ENCODE measurements at regions not wholly inside any gene's neighbourhood (a gene's known extent, or its start where the extent isn't known, plus 50 kb on each side); places are given as distances from the start of the nearest gene placed in this dataset.

DNA sequence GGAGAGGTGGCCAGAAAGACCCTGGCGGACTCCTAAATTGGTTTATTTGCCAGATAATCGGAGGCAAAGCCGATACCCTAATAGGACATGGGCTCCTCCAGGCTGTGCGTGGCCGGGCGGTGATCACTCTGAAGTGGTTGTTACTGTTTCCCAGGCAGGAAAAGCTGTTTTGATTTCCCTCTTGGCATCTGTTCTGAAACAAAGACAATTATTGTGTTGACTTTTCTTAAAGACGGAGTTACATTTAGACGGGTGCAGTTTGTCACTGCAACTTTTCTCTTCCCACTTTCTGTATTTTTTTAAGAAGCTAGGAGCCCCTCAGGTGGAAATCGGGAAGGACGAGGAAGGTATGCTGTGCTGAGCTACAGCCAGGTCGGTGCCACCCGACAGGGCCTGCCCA lies 1288.4 kb downstream of the BRD1 start:
- DNase-seq, result no peak

DNA sequence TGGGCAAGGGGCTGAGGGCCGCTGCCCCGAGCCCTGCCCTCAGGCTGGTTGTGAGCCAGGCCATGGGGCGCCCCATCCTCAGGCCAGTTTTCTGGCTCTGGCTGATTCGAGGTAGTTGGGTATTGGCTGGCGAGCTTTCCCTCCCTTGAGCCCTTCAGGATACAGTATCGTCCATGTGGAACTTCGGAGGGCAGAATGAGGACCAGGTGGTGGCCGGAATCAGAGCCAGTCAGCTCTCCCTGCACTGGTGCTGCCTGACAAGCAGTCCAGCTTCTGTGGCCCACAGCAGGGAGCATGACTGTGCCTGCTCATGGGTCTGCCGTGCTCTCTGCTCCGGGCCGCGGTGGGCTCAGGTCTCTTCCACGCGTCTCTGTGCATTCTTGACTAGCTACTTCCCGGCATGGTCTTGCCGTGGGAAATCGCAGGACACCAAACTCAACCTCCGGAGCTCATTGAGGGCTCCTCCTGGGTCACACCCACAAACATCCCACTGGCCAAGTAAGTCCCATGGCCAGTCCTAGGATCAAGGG lies 1289.3 kb downstream of the BRD1 start:
- no peak for DNase-seq

DNA sequence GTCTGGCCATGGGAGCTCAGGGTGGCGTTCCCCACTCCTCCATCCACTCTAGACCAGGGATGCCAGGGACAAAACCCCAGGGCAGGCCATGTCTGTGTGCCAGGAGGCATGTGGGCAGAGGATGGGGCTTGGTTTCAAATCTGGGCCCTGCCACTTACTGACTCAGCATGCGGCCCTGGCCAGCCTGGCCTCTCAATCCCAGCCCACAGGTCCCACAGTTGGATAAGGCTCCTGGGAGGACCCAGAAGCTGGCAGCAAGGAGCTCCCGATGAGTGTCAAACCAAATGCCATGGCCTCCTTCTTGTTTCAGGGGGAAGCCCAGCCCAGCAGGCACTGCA lies 1290.4 kb downstream of the BRD1 start:
- DNase-seq, result no peak

DNA sequence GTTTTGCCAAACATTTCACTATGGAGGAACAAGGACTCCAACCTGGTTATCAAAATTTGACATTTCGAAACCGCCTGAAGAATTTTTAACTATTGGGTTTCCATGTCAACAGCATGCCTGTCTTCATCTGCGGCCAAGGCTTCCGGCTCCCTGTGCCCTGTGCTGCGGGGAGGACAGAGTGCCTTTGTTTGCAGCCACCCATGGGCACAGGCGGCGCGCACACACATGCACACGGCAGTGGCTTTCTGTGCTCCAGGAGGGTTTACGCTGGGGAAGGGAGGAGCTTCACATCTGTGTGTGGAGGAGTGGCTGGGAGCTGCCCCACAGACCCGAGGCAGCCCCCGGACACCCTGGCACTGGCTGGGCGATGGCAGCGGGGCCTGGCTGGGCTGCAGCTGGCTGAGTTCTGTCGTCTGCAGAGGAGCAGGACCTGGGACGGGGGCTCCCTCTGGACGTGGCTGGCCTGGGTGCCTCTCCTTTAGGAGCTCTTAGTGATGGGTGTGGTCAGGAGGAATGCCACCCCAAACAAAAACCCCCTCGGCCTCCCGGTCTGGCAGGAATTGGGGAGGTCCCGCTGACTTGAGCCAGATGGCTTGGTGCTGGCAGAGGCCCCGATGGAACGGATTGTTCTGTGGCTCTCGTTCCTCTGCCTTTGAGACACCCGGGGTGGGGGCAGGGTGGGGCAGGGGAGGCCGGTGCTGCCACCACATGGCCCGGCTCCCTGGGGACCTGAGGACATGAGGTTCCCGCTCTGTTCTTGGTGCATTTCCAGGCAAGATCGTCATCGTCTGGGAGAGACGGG lies 1290.9 kb downstream of the BRD1 start:
- no peak for DNase-seq

DNA sequence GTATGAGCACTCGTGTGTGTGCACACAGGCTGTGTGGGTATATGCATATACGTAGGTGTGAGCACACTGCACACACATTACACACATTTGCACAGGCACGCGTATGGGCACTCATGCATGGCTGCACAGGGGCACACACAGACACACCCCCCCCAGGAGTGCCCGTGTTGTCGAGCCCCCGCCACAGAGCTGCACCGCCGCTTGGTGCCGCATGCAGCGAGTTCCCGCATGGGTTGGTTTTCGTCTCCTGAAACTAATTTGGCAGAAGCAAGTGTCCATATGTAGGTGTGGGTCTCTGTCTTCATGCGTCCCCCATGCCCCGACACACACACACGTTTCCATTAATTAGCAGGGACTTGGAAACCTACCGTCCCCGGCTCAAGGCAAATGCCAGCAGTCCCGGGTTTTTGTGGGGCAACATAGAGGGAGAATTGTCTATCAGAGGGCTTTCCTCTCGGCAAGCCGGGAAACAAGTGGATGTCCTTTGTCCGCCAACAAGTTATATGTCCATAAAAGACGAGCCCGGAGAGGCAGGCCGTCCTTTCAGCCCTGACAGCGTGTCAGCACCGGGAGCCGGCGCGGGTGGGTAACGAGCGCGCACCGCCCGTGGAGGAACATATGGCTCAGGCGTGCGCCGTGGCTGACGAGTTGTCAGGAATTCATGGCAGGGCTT lies 1291.7 kb downstream of the BRD1 start:
- no peak for DNase-seq

DNA sequence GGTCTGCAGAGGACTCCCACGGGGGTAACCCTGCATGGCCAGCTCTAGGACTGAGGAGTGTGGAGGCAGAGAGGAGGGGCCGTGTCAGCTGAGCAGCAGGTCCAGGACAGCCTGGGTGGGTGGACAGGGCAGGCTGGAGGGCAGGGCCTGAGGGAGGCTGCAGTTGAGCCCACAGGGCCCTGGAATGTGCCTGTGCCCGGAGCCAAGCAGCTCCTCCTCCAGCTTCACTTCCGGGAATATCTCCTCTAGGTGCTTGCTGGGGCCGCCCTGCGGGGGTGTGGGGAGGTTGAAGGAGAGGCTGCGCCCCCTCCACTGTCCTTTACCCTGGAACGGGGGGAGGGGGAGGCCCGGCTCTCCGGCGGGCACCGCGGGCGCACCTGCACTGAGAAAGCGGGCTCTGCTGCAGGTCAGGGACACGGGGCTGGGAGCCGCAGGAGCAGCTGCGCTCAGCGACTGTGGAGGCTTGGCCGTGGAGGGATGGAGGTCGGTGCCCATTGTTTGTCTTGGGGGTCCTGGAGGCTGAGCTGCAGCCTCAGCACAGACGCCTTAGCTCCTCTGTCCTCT lies 1293.2 kb downstream of the BRD1 start:
- DNase-seq, result no peak

DNA sequence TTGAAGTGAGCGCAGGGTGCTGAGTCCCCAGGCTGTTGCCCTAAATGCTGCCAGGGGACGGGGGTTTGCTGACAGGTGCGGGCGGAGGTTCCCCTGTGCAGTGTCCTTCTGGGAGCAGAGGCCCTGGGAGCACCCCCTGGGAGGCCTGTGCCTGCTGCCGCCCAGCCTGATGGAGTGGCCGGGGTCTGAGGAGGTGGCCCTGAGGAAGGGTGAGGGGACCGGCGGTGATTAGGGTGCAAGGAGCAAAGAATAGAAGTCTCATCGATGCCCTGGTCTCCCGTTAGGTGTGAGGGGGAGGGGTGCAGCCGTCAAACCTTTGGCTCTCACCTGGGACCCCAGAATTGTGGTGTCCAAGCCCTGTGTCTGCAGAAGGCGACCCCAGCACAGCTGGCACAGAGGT lies 1294.7 kb downstream of the BRD1 start:
- no peak for DNase-seq

DNA sequence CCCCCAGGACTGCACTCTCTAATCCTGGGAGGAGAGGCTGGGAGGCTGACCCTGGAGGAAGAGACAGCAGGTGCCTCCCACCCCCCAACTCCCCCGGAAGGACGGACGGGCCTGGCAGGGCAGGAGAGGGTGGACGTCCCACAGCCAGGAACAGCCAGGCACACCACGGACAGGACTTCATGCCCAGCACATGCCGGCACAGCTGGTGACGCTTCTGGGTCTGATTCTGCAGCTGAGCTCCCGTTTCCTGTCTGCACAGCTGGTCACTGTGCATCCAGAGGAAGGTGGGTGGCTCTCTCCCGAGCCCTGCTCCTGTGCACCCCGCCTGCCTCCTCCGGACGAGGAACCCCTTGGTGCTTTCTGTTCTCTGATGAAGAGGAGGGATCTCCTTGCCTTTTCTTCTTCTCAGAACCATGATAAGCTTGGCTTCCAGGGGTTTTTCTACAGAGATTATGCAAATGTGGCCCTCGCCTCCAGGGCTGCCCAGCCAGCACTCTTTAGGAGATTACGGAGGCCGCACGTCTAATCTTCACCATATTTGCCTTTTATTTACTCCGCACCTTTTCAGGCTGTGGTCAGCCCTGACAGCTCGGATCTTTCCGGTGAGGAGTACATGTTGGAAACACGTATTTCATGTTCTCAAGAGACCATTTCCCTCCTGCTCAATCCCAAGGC lies 1295.8 kb downstream of the BRD1 start:
- DNase-seq, result no peak

DNA sequence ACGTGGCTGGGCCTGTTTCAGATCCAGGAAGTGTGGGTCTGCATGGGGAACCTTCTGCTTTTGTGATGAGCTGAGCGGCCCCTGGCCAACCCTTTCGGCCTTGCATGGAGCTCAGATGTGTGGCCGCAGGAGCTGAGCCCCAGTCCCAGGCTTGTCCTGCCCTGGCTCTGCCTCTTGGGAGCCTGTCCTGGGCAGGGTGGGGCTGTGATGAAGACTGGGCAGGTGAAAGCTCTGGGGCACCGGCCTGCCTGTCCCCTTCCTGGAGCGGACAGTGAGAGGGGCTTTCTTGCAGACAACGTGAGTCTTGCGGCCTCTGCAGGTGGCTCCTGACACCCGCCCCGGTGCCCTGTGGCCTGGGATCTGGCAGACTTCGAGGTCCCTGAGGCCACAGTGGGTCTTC lies 1296.6 kb downstream of the BRD1 start:
- DNase-seq, result no peak

DNA sequence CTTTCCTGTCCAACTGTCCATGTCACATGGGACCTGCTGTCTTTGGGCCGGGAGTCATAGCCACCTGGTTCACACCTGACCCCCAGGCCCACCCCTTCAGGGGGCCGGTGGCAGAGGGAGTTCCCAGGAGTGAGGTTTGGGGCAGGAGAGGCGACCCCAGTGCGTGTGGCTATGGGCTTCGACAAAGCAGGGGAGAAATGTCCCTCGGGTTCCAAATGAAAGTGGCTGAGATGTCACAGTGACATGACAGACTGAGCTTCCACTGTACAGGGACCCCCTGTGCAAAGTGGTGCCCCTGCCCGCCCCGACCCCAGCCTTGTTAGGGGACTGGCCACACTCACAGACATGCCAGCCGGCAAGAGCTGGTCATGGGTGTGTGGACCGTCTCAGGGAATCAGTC lies 1297.0 kb downstream of the BRD1 start:
- no peak for DNase-seq

DNA sequence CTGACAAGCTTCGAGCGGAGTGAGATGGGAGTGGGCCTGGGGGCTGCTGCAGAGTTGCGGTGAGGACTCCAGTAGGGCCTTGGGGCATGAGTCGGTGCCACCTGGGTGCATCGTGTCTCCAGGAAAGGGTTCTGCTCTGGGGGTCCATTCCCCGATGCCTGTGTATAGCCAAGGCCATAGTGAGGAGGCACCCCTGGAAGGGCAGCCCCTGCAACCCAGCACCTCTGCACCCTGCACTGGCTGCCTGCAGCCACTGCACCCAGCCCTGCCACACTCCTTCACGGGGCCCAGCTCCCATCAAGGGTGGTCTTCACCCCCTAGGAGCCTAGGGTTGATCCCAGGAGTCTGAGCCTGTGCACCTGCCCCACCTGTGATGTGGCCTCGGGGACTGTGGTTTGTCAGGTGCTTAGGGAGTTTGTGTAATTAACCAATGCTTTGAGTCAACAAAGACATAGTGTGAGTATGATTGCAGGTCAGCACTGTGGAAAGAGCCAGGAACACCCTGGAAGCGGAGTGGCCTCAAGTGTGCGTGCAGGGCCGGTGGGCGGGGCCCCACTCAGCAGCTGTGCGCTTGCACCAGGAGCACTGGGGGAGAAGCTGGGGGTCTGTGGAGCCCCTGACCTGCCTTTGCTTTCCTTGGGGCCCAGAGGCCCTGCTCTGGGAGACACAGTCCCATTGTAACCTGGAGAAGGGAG lies 1299.3 kb downstream of the BRD1 start:
- DNase-seq, result peak; percentile 70

DNA sequence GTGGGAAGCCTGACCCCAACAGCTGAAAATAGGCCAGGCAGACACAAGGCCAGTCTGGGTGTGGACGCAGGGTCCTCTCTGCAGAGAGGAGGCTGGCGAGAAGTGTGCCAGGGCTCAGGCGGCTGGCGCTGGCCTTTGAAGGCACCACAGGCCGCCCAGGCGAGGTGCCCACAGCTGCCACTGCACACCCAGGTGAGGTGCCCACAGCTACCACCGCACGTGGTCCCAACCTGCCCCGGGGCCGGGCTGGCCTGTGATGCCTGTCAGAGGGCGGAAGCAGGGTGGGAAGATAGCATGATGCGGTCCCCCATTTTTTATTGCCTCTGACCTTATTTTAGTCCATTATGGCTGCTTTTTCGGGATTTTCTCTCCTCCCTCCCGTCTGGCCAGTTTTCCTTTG lies 1303.9 kb downstream of the BRD1 start:
- DNase-seq, result no peak

DNA sequence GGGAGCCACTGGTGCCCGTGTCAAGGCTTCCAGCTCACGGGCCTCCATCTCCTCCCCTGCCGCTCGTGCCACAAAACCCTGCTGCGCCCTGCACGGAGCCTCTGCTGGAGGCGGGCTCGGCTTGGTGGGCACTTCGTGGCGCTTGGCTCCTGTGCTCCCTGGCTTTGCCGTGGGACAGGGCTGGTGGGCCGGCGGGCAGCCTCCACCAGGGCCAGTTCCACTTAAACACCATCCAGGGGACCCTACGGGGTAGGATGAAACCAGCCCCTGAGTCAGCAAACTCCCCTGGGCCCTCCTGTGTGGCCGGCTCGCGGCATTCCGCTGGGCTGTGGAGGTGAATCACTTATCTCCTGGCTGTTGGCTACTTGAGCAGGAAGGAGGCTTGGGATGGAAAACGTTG lies 1304.6 kb downstream of the BRD1 start:
- DNase-seq, result no peak

DNA sequence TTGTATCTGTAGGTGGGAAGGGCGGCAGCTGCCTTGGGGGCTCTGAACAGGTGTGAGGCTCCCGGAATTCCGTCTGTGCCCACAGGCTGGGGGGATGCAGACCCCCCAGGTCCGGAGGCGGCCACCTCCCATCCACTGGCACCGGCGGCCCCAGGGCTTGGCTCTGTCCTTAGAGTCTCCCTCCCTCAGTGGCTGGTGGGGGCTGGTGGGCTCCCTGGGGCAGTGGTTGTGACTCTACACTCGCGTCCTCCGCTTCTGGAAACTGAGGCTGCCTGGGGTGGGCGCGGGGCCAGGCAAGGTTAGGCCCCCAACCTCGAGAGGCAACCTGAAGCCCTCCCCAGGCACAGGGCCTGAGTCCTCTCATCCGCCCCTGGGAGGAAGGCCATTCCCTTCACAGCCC lies 1305.4 kb downstream of the BRD1 start:
- no peak for DNase-seq

DNA sequence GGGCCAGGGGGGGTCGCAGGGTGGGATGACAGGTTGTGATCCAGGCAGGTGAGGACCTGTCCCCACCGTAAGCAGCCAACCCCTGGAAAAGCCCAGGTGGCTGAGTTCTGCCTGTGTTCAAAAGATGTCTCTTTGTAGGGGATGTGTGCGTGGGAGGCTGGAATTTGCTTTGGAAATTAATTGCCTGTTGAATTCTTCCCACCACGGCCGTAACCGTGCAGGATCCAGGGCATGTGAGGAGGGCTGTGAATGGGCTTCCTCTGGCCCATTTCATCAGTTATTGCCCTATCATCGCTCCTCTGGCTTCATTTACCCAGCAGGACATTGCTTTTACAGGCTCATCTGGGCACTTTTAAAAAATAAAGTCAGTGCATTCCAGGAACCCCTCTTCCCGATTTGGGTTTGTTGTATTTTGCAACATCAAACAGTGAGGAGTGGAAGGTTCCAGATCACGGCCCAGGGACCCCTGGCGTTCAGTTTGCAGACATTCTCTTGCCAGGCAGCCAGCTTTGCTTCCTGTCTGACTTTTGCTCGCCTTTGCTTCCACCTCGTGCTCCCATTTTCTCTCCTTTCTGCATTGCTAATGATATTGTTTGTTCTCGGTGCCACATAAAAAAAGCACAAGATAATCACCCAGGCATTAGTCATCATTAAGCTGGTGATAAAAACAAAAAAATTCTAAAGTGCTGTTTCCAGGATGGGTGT lies 1306.6 kb downstream of the BRD1 start:
- no peak for DNase-seq

DNA sequence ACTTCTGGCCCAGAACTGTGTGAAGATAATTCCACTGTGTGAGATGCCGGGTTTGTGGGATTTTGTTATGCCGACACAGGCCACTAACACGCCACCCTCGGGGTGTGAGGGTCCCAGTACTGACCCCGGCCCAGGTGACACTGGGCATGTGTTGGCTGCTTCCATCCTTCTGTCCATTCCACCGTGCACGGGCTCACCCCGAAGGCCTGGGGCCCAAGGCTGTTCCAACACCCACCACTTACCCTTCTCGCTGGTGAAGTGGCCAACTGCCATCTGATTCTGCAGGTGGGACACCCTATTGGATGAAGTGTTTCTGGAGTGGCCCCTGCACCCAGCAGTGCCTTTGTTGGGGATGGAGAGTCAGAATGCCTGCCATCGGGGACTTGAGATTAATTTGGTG lies 1307.5 kb downstream of the BRD1 start:
- no peak for DNase-seq

DNA sequence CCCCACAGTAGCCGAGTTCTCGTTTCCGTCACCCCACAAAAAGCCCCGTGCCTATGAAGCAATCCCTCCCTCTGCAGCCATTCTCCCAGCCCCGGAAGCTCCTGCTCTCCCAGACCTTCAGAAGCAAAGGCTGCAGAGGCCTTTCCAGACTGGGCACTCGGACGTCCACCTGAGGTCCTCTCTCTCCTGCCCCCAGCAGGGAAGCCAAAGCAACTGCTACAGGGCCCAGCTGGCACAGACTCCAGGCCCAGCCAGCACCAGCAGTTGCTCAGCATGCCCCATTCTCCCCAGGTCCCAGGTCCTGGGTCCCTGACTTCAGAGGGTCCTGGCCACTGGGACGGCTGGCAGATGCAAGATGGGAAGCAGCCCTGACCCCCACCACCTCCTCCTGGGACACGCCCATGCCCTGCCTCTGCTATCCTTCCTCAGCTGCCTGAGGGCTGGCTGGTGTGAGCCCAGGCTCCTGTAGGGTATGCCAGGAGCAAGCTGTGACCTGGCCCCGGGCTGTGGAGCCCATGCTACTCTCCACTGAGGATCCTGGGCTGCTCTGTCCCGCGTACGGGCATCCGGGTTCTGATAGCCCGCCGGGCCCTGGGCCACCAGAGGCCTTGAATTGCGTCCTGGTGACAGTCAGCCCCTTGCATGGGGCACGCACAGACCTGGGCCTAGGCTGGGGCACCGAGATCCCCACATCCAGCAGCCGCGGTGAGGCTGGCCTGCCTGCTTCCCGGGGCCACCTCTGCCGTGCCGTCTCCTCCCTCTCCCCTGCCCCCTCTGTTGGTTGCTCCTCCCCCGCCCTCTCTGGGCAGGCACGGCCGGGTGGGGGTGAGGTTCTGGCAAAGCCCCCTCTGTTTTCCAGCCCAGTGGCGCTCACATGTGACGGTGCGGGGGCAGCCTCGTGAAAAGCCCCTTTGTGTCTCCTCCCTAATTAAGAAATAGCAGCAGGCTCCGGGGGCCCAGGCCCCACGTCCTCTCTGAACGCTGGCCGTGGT lies 1310.3 kb downstream of the BRD1 start:
- DNase-seq, result no peak

DNA sequence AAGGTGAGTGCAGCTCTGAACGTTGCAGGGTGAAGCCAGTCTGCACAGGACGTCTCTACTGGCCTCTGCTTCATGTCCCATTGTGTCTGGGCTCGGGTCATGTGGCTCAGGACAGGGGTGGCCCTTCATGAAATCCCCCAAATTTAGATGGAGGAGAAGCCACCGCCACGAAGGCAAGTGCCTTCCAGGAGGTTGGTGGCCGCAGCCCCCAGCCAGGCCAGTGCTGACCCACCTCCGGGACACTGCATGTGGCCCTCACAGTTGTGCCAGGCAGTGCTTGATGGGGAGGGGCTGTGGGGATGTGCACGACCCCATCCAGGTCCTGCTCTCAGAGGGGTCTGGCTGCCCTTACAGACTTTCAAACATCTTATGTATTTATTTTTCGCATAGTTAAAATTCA lies 1311.1 kb downstream of the BRD1 start:
- DNase-seq, result no peak

DNA sequence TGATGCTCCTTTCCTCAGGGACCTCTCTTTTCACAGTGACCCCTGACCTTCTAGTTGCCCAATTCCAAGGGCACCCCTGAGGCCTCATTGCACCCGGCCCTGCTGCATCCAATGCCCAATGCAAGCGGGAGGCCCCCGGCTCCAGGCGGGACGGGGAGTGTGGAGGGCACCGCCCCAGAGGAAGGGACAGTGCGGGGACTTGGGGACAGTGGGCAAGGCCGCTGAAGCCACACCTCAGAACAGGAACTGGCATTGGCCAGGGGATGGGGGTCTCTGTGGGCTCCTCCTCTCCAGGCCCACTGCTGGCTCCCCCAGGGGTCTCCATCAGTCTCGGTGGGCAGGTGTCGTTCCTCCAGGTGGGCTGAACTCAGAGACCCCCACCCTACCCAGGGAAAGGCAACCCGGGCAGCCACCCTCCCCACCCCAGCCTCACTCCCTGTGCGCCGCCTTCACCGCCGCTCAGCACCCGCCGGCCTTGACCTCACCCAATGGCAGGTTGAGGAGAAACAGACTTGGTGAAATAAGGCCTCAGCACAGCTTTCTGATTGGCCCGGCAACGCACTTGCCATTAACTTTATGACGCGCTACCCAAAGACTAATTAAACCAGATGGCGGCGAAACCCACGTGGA lies 1312.0 kb downstream of the BRD1 start:
- DNase-seq, result no peak

DNA sequence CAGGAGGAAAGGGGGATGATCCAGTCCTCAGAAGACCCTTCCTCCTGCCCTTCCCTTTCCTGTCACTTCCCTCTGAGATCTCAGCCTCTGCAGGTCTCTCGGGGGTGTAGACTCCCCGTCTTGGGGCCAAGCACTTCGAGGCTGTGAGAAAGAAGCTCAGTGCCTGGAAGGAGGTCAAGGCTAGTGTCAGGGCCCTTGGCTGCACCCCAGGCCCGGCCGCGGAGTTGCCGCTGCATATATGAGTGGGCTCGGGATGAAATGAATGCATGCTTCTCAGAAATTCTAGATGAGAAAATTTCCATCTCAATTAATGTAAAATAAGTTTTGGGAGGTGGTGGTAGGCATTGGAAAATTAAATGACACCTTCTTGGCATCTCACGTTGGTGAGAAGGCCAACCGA lies 1313.7 kb downstream of the BRD1 start:
- DNase-seq, result no peak

DNA sequence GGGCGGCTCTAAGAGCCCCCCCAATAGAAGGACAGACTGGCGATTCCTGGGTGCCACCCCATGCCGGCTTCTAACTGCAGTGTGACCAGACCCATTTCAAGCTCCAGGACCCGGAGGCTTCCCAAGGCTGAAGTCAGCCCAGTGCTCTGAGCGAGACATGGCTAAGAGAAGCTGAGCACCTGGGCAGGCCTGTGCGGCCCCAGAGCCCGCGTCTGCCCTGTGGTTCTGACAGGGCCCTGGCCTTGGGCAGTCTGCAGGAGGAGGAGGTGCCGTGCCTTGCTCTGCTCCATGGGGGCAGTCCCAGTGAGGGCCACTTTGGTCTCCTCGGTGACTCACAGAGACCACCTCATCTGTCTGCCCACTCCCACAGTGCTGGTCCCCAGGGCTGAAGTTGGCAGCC lies 1314.2 kb downstream of the BRD1 start:
- DNase-seq, result no peak
